RWPE1 (cell line): ENCODE measurements at regions not wholly inside any gene's neighbourhood (a gene's known extent, or its start where the extent isn't known, plus 50 kb on each side); places are given as distances from the start of the nearest gene placed in this dataset.
A peak's percentile ranks its signal among the peaks of the same experiment; 100 is the strongest.

Experiments used
- CTCF ChIA-PET: fragments of 350-600 bp; sonication (Branson Sonifier 250); formaldehyde crosslinking; extraction: SDS; loops from one replicate; lab custom pipeline; 2021; lab: Yijun Ruan, JAX
- POLR2A ChIA-PET: fragments of 400-600 bp; formaldehyde crosslinking; extraction: SDS; loops from one replicate; lab custom pipeline; 2020; ENCODE audit warnings: antibody characterized with exemption; ENCODE audit not compliant: low non-redundant PET; lab: Yijun Ruan, JAX
- DNase-seq: peaks from one replicate; pipeline ENCODE4 v3.0.0; 2012; ENCODE audit warnings: low spot score
- H3K27ac ChIP-seq: fragments of 450-650 bp; 2 replicates; pipeline ENCODE4 v1.5.1; 2017
- CTCF ChIP-seq: fragments of 450-650 bp; conservative IDR thresholded peaks from 2 replicates; pipeline ENCODE4 v1.5.1; 2017; ENCODE audit warnings: low read depth, mild to moderate bottlenecking

GRCh38 chr4:11511321-11511720 is 82.6 kb upstream of the HS3ST1 start:
- CTCF ChIA-PET = no interaction called here
- POLR2A ChIA-PET = no interaction called here
- no peak for DNase-seq
- H3K27ac ChIP-seq = no peak overlapping the region
- no peak for TF ChIP-seq CTCF

- no peak for DNase-seq
- no peak for TF ChIP-seq CTCF
- ChIA-PET CTCF (interaction anchor here (0.5 kb wide), 1 partner anchor 30 kb away, joined by 3 read pairs; no protein-coding TSS in a partner anchor), POLR2A (no interaction called here)
- no peak overlapping the region for H3K27ac ChIP-seq
Measured at GRCh38 chr4:11507920-11508319, 79.2 kb upstream of the HS3ST1 start.

GRCh38 chr4:11506194-11506593 is 77.5 kb upstream of the HS3ST1 start:
- H3K27ac ChIP-seq = no peak overlapping the region; the same call in 1 of the 2 replicates
- POLR2A ChIA-PET = no interaction called here
- no peak for TF ChIP-seq CTCF
- DNase-seq = no peak
- CTCF ChIA-PET = interaction anchor here (0.6 kb wide), 1 partner anchor 50 kb away, joined by 3 read pairs; no protein-coding TSS in a partner anchor

GRCh38 chr4:11505221-11505971 is 76.7 kb upstream of the HS3ST1 start:
- DNase-seq = peak; percentile 85
- POLR2A ChIA-PET = no interaction called here

GRCh38 chr4:11503166-11503565 is 74.5 kb upstream of the HS3ST1 start:
- CTCF ChIA-PET = interaction anchor here (0.6 kb wide), 2 partner anchors 77 to 878 kb away, joined by 3 to 4 read pairs; no protein-coding TSS in a partner anchor
- no peak overlapping the region for H3K27ac ChIP-seq
- POLR2A ChIA-PET = no interaction called here
- no peak for DNase-seq
- TF ChIP-seq CTCF = no peak

More at GRCh38 chr4:11505221-11505971, 76.7 kb upstream of the HS3ST1 start:
- CTCF ChIA-PET = interaction anchor here (0.6 kb wide), 1 partner anchor 49 kb away, joined by 3 read pairs; no protein-coding TSS in a partner anchor
- TF ChIP-seq CTCF = no peak
- H3K27ac ChIP-seq = no peak overlapping the region; the same call in 1 of the 2 replicates

- ChIA-PET CTCF (no interaction called here), POLR2A (no interaction called here)
- DNase-seq = no peak
- no peak overlapping the region for H3K27ac ChIP-seq
- TF ChIP-seq CTCF = no peak
Measured at GRCh38 chr4:11497972-11498371, 69.3 kb upstream of the HS3ST1 start.
